ENCODE measurements at regions not wholly inside any gene's neighbourhood (a gene's known extent, or its start where the extent isn't known, plus 50 kb on each side); places are given as distances from the start of the nearest gene placed in this dataset.

DNA sequence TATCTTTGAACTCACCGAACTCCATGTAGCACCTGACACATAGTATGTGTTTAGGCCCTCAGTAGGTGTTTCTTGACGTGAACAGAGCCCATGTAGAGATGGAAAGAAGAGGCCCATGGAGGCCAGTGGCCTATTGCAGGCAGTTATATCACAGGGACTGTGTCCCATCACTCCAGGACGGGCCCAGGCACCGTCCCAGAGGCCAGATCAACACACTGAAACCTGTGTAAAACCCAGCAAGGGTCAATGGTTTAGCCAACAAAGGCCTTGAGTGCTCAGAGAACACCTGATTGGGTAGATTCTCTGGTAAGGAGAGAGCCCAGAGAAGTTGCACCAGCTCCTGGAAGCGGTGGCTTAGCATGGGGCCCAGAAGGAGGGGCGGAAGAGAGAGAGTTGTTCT is 82.8 kb downstream of the INHBB start:
- no peak for DNase-seq

DNA sequence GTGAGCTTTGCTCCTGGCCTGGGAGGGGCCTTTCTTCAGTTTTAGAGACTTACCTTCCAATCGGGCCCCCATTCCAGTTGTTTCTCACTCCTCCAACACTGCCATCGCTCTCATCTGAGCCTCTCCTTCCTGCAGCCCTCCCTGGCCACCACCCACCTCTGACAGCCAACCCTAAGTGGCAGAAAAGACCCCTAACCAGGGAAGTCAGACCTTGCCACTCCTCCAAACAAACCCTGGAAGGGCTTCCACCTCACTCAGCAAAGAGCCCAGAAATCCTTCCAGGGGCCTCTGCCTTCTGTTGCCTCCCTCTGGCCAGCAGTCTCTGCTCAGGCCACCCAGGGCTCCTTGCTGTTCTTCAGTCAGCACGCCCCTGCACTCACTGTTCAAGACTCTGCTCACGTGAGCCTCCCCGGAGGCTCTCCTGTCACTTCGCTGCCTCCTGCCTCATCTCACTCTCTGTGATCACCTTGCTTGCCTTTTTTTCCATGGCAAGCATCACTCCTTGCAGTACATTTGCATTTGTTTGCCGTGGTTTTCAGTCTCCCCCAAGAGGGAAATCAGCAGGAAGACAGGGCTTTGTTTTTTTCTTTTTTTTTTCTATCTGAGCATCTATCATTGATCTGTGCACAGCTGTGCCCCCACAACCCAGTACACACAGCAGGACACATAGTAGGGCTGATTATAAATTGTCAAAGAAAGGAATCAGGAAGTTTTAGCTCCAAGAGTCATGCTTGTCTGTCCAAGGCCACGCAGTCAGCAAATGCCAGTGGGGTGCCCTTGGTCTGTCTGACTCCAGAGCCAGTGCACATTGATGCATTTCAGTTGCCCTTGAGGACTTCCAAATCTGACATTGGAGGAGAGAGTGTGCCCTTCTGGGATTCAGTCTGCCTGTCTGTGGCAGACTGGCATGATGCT is 83.9 kb downstream of the INHBB start:
- no peak for DNase-seq

GRCh38 chr2:120430501-120430830 is 84.5 kb downstream of the INHBB start:
- no peak for DNase-seq

GRCh38 chr2:120430957-120431356 is 85.0 kb downstream of the INHBB start:
- DNase-seq = no peak

DNA sequence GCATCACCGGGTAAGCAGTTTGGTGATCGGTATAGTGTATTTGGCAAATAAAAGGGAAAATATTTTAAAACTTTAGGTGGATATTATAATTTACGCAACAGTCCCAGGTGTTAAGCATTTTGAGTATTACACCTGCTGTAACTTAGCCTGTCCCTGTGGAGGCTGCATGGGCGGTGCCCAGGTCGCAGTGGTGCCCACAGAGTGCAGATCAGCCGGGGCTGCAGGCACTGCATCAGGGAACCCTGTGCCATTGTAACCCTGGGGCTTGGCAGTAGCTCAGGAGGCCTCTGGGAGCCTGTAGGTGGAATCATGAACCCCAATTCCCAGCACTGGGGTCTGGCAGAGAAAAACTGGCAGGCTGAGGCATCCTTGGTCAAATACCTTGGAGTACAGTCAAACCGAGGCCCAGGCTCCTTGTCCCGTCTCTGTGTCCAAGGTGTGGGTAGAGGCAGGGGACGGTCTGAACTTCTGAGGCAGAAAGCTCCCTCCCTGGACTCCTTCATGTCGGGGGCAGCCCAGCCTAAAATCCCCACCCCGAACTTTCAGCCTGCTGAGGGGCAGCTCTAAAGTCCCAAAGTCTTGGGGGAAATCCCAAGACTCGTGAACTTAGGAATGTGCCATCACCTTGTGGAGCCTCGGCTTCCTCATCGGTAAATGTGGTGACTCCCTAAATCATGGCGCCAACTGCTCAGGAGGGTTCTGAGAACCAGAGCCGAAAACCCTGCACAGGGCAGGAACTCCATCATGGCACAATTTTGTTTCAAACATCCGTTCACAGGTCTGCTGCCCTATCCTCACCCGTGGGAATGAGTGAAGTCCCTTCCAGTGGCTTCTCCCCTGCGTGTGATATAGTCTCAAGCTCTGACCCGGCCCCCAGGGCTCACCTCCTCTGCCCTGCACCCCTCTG is 85.7 kb downstream of the INHBB start:
- DNase-seq = no peak

- DNase-seq = no peak
Observed at GRCh38 chr2:120432293-120432975, 86.5 kb downstream of the INHBB start.

DNA sequence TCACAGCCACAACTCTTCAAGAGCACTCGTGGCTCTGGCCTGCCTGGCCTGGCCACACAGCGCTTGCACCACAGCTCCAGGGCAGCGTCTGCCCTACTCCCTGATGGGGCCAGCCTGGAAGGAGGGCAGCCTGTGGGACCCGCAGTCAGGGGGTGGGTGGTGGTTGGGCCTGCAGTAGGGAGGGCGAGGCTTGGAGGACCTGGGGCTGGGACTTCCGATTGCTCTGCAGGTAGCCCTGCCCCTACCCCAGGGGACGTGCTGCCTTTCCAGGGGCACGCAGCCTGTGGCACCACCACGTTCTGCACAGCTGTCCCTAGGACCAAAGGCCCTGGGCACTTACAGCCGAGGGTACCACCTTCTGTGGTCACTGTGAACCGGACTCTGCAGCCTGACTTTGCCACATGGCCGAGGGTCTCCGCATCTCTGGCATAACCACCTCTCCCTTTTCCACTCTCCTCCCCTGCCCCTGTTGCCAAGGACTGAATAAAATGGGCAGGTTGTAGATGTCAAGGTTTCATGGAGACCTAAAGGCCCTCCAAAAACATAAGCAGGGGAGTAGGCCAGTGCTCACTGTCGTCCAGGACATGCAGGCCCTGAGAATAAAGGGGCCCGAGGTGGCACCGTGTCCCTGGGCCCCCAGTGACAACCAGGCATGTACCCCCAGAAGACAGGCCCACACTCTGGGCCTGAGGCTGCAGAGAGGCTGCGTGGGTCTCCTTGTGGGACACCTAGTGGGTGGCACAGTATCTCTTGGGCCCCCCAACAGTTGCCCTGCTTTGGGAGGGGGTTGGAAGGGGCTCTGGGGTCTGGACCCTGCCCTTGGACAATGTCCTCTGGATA is 87.3 kb downstream of the INHBB start:
- DNase-seq = no peak

DNA sequence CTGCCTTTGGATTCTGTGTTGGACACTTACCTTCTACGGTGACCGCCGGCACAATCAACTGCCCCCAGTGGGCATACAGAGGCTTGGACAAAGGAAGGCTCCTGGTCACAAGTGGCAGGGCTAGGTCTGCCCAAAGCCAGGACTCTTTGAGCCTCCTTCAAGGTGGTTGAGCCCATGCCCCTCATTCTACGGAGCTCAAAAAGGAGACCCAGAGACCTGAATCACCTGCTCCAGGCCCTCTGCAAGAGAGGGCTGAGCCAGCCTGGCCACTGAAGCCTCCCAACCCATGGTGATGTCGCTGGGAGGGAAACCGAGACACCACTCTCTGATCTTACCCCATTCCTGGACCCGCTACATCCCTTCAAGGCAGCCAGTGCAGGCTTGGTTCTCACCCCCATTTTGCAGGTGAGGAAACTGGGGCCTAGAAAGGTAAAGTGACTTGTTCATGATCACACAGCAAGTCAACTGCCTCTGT is 87.9 kb downstream of the INHBB start:
- DNase-seq = no peak

DNA sequence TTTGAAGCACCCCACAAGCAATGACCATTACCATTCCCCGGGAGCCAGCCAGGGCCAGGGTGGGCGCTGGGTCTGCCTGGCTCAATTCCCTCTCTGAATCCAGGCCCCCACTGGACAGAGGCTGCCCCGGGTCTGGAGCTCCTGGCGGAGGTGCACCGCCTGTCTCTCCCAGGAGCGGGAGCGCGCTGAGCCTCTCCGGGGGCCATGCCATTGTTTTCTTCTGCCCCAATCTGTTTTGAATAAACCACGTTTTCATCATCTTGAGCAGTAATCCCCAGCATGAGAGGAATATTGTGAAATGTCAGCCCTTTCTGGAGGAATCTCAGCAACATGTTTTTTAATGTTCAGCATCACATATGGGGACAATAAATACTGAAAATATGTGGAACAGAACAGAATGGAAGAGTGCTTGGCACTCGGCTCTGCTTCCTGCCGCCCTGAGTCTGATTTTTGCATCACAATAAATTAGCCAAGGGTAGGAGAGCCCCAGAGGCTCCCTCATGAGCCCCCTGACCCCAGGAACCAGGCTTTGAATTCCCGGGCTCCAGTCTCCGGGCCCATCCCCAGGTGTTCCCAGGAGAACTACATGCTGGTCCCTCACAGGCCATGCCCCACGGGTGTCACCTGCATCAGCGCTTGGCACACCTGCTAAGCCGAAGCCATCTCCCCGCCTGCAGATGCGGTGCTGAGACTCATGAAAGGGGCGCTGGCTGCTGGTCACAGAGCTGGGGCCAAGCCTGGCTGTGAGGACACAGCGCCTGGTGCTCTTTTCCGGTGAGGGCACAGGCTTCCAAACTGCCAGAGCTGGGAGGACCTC is 88.8 kb downstream of the INHBB start:
- DNase-seq = no peak

DNA sequence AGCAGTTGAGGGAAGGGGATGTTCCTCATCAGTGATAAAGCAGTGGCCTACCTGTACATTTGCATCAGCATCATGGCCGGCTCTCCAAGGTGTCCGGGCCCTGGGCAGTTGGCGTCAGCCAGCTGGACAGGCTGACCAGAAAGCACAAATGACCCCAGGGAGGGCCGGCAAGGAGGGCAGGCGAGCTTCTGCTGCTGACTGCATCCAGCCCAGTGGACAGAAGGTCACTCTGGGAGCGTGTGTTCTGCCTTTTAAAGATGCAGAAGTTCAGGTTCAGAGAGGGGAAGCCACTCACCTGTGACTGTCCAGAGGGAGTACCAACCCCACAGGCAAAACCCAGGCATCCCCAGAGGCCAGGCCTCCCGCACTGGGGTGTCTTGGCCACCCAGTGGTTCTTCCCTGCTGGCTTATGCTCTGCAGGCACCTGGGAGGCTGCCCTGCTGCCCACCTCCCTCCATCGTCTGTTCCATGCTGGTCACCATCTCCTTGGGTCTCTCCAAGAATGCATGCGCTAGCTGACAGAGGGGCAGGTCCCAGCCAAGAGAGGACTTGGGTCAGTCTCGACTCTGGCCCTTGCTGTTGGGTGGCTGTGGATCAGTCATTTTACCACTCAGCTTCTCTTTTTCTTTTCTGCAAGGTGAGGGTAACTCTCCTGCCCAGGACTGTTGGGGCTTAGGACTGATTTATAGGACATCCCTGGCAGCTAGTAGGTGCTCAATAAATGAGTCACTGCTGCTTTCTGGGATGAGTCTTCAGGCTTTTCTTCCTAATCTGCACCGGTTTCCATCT is 89.9 kb downstream of the INHBB start:
- no peak for DNase-seq

GRCh38 chr2:120436460-120436739 is 90.5 kb downstream of the INHBB start:
- no peak for DNase-seq

DNA sequence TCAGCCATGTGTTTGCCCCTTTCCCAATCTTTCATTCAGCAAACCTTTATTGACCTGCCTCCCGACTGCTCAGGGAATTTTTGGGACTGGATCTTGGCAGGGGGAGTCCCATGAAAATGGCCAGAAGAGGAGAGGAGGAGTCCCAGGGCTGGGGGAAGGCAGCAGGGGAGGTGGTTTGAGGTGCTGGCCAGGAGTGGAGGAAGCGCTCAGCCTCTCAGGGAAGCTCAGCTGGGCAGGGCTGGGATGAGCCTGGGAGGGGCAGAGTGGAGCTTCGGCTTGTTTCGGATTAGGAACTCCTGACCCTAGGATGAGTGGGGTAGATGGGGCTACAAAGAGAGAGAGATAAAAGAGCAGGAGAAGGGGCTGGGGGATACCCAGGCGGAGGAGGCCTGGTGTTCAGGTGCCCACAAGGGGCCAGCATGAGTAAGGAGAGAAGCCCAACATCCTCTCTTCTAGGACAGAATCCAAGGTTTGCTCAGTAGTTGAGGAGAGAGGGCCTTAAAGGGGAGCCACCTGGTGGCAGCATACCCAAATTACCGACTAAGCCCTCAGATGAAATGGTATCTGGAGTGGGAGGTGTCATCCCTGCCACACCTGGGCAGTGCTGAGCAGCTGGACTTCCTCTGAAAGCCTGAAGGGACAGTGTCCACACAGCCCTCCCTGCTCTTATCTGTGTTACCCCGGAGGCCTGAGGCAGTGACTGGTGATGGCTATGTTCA is 91.1 kb downstream of the INHBB start:
- DNase-seq = peak; percentile 43

DNA sequence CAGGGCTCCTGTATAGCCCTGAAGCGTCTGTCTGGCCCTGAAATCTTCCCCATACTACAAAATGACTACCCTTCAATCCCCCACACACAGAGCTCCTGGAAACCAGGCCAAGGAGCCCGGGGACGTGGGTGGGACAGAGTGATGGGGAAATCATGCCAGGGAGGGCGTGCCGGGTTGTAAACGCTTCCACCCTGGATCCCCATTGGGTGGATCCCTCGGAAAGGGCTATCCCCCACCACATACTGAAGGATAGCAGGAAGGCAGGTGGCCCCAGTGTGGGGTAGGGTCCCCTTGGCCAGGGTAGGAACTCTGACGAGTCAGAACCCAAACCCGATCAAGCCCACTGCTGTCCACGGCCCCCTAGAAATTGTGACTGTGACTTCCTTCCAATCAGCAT is 91.7 kb downstream of the INHBB start:
- DNase-seq = no peak

GRCh38 chr2:120438301-120439066 is 92.5 kb downstream of the INHBB start:
- DNase-seq = no peak

DNA sequence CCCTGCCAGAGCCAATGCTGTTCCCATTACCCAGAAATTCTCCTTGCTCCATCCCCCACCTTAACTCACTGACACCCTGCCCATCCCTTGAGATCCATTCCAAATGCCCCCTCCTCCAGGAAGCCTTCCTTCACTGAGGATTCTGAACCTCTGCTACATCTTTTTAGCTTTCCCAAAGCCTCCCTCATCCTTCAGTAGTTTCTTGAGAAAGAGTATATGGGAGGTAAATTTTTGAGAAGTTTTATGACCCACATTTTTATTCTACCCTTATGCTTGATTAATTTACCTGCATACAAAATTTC is 93.1 kb downstream of the INHBB start:
- no peak for DNase-seq

DNA sequence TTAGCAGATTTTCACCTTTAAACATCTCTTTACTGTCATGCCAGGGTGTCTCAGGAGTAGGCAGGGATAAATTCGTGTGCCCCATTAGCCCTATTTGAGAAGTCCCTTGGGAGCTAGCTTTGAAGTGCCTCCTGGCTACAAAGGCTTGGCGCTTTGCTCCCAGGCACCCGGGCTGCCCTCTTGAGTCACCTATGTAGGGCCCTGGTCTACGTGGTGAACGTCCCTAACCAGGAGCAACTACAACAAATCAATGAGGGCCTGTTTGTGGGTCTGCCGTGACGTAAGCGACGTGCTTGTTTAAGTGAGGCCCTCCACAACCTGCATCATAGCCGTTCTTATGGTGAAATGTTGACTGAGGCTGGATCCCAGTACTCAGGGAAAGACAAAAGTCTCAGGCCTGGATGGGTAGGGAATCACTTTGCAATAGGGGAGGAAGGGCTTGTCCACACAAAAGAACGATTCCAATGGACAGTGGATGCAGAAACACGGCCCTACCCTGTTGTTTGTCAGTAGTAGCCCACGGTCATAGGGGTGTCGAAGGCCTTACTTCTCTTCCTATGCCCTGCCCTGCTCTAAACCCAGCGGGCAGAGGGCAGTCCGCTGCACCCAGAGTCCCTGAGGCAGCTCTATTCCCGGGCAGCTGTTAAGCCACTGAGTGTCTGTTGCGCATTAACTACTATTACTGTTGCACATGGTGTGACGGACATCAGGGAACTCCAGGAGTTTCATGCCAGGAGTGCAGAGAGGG is 93.9 kb downstream of the INHBB start:
- DNase-seq = no peak

- DNase-seq = no peak
Observed at GRCh38 chr2:120440521-120441350, 94.8 kb downstream of the INHBB start.

- no peak for DNase-seq
Observed at GRCh38 chr2:120441351-120441700, 95.4 kb downstream of the INHBB start.

Measured in dermis blood vessel endothelial cell (primary cell).